Vagina (tissue), 2 donors: ENCODE measurements at regions not wholly inside any gene's neighbourhood (a gene's known extent, or its start where the extent isn't known, plus 50 kb on each side); places are given as distances from the start of the nearest gene placed in this dataset.

Experiments
- DNase-seq, 2 donors: peaks; one replicate each; pipeline ENCODE4 v3.0.0-alpha.2; 2017; ENCODE audit errors: extremely low spot score in 2 of 2
- H3K27ac ChIP-seq: fragments of 200-600 bp; sonication (generic); one replicate; pipeline ENCODE4 v1.5.1; 2019
- H3K27me3 ChIP-seq: fragments of 200-600 bp; sonication (generic); one replicate; pipeline ENCODE4 v1.5.1; 2019
- H3K36me3 ChIP-seq, 2 donors: fragments of 200-600 bp; sonication (generic); one replicate each; pipeline ENCODE4 v1.5.1; 2017 to 2019
- H3K4me1 ChIP-seq: fragments of 200-600 bp; sonication (generic); one replicate; pipeline ENCODE4 v1.5.1; 2019
- H3K4me3 ChIP-seq, 2 donors: fragments of 200-600 bp; sonication (generic); 1 replicate in 1 of 2; 2 replicates in 1 of 2; pipeline ENCODE4 v1.5.1; 2016 to 2019
- H3K9me3 ChIP-seq: fragments of 200-600 bp; sonication (generic); one replicate; pipeline ENCODE4 v1.5.1; 2019
- POLR2A ChIP-seq, 2 donors: fragments of 450-650 bp; IDR thresholded peaks; one replicate each; pipeline ENCODE4 v1.6.1; 2017; ENCODE audit warnings: antibody characterized with exemption in 2 of 2, mild to moderate bottlenecking in 2 of 2, moderate library complexity in 2 of 2
- POLR2AphosphoS5 ChIP-seq, 2 donors: sonication (generic); formaldehyde crosslinking; IDR thresholded peaks; one replicate each; pipeline ENCODE4 v1.9.0; 2017; ENCODE audit warnings: antibody characterized with exemption in 2 of 2, mild to moderate bottlenecking in 2 of 2, low read depth in 1 of 2; ENCODE audit not compliant: insufficient read depth in 1 of 2
- intact Hi-C: fragments of 100-400 bp; cut with DNase I; formaldehyde crosslinking; loops from one replicate; pipeline ENCODE4 v1.15.1; 2023
- TF ChIP-seq, protein P1 (sequence below), 3 experiments: fragments of 450-650 bp in 2 of 3; fragments of 200-600 bp in 1 of 3; sonication (generic) in 1 of 3; IDR thresholded peaks; one replicate each; pipeline ENCODE4 v1.5.1; 2017 to 2019; ENCODE audit warnings: antibody characterized with exemption in 3 of 3, mild to moderate bottlenecking in 2 of 3, moderate library complexity in 2 of 3

DNA sequence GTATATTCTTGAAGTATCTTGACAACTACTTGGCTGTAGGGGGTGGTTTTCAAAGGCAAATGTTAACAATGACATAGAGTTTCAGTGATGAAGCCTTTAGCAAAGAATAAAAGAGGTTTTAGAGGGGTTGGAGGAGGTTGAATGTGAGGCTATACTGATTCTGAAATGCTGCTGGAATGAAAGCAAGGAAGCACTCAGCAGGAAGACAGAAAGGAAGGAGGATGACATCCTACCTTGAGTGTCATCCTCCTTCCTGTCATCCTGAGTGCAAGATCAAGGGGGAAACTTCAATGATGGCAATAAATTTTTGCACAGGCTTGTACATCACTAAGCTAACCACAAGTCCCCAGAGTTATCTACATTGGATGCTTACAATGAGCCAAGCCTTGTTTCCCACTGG lies 120.5 kb downstream of the APIP start:
- TF ChIP-seq POLR2A (IDR thresholded peaks at IDR 0.05) (no peak), POLR2AphosphoS5 (IDR thresholded peaks at IDR 0.05; ENCODE audit: insufficient read depth in 1 of 2, low read depth in 1 of 2) (no peak)
- TF ChIP-seq, protein P1, sequence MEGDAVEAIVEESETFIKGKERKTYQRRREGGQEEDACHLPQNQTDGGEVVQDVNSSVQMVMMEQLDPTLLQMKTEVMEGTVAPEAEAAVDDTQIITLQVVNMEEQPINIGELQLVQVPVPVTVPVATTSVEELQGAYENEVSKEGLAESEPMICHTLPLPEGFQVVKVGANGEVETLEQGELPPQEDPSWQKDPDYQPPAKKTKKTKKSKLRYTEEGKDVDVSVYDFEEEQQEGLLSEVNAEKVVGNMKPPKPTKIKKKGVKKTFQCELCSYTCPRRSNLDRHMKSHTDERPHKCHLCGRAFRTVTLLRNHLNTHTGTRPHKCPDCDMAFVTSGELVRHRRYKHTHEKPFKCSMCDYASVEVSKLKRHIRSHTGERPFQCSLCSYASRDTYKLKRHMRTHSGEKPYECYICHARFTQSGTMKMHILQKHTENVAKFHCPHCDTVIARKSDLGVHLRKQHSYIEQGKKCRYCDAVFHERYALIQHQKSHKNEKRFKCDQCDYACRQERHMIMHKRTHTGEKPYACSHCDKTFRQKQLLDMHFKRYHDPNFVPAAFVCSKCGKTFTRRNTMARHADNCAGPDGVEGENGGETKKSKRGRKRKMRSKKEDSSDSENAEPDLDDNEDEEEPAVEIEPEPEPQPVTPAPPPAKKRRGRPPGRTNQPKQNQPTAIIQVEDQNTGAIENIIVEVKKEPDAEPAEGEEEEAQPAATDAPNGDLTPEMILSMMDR (IDR thresholded peaks at IDR 0.05) = no peak
- H3K27me3 ChIP-seq = no peaks in the 10 kb centered on the region
- H3K9me3 ChIP-seq = no peaks in the 10 kb centered on the region
- no peak for DNase-seq
- no peaks in the 10 kb centered on the region for H3K36me3 ChIP-seq
- intact Hi-C loops = no loop called here
- H3K4me3 ChIP-seq = no peak overlapping the region
- no peak overlapping the region for H3K27ac ChIP-seq
- peaks cover 20% of the 10 kb centered on the region for H3K4me1 ChIP-seq

DNA sequence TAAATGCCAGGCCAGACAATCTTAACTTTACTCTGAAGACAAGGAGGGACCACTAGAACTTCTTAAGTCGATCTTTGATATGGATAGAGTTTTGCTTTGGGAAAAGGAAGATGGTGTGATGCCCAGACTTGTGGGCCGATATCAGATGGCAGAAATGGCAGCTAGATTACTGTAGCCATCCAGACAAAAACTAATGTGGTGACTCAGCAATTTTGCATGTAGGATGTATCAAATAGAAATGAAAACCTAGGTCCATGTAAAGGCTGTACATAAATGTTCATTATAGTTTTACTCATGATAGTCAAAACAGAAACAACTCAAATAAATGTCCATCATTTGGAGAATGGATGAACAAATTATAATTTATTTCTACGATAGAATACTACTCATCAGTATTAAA lies 121.5 kb downstream of the APIP start:
- intact Hi-C loops = no loop called here
- no peak overlapping the region for H3K4me3 ChIP-seq
- TF ChIP-seq POLR2AphosphoS5 (IDR thresholded peaks at IDR 0.05; ENCODE audit: insufficient read depth in 1 of 2, low read depth in 1 of 2) = no peak
- TF ChIP-seq, protein P1 (IDR thresholded peaks at IDR 0.05) = no peak
- TF ChIP-seq POLR2A (IDR thresholded peaks at IDR 0.05) = no peak
- H3K27me3 ChIP-seq = no peaks in the 10 kb centered on the region
- no peaks in the 10 kb centered on the region for H3K9me3 ChIP-seq
- no peaks in the 10 kb centered on the region for H3K36me3 ChIP-seq
- H3K4me1 ChIP-seq = peaks cover 20% of the 10 kb centered on the region
- no peak for DNase-seq
- no peak overlapping the region for H3K27ac ChIP-seq

DNA sequence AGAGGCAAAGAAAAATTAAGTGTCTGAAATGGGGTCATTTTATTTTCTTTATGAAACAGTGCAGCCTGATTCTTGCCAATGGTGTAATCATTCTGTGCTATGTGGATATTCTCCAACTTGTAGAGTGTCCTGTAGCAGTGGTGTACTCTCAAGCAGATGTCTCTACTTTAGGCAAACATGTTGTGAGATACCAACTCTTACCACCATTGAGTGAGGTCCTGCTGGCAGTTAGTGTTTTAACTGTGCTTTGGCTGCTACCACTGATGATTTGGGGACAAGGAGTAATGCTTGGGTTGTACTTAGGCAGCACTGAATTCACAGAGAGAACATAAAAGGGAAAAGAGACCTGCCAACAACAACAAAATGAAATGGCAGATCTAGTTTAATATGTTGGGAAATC lies 122.5 kb downstream of the APIP start:
- TF ChIP-seq POLR2AphosphoS5 (IDR thresholded peaks at IDR 0.05; ENCODE audit: insufficient read depth in 1 of 2, low read depth in 1 of 2) (no peak), POLR2A (IDR thresholded peaks at IDR 0.05) (no peak)
- TF ChIP-seq, protein P1 (IDR thresholded peaks at IDR 0.05) = no peak
- Histone ChIP-seq H3K27me3 (no peaks in the 10 kb centered on the region), H3K4me1 (peaks cover 20% of the 10 kb centered on the region), H3K27ac (no peak overlapping the region), H3K4me3 (no peak overlapping the region), H3K9me3 (no peaks in the 10 kb centered on the region), H3K36me3 (no peaks in the 10 kb centered on the region)
- intact Hi-C loops = no loop called here
- no peak for DNase-seq

DNA sequence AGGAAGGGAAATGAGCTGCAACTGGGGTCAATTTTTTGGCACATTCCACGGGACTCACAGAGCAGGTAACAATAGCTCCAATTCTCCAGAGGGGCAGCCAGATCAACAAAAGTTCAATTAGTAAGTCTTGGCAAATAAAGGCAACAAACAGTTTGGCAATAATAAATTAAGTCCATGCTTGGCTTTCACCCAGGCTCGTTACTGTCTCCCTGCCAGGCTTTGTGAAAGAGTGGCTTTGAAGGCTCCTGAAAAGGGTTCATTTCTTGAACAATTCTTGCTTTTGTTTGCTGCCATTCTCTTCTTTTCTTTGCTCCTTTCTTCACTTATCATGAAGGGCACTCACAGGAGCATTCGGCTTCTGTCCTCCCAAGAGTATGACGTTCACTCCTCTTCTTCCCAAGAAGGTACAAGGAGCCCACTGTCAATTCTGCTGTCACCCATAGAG lies 123.3 kb downstream of the APIP start:
- TF ChIP-seq POLR2A (IDR thresholded peaks at IDR 0.05) (no peak), POLR2AphosphoS5 (IDR thresholded peaks at IDR 0.05; ENCODE audit: insufficient read depth in 1 of 2, low read depth in 1 of 2) (no peak)
- TF ChIP-seq, protein P1 (IDR thresholded peaks at IDR 0.05) = no peak
- Histone ChIP-seq H3K27me3 (no peaks in the 10 kb centered on the region), H3K27ac (peak overlapping the region; percentile 9), H3K4me3 (no peak overlapping the region), H3K9me3 (no peaks in the 10 kb centered on the region), H3K36me3 (no peaks in the 10 kb centered on the region), H3K4me1 (peaks cover 20% of the 10 kb centered on the region)
- intact Hi-C loops = no loop called here
- DNase-seq = no peak

DNA sequence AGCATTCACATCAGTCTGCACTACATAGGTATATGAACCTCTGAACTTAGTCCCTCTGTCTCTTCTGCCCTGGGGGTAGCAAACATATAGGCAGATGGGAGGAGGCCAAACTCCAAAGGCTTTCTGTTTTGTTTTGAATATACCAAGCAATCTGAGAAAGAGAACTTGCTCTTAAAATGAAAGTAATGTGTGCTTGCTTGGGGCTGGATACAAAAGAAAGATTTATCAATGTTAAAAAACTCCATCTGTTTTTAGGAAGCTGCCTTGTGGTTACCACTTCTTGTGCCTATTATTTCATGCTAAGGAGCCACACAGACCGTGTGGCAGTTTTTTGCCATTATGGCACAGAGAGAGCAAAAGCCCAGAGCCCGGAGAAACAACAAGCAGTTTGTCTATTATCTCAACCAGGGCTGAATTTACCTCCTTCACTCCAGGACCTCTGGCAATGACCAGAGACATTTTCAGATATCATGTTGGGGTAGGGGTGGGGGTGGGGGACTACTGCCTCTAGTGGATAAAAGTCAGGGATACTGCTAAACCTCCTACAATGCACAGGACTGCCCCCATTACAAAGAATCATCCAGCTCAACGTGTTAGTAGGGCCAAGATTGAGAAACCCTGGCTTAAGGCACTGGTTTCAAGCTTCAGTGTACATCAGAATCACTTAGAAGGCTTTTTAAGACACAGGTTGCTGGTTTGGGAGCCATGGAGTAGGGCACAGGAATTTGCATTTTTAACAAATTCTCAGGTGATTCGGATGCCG lies 124.2 kb downstream of the APIP start:
- no peak overlapping the region for H3K4me3 ChIP-seq
- H3K36me3 ChIP-seq = no peaks in the 10 kb centered on the region
- H3K4me1 ChIP-seq = peaks cover 20% of the 10 kb centered on the region
- intact Hi-C loops = no loop called here
- no peak for DNase-seq
- no peaks in the 10 kb centered on the region for H3K27me3 ChIP-seq
- no peaks in the 10 kb centered on the region for H3K9me3 ChIP-seq
- no peak for TF ChIP-seq POLR2A (IDR thresholded peaks at IDR 0.05)
- no peak for TF ChIP-seq POLR2AphosphoS5 (IDR thresholded peaks at IDR 0.05; ENCODE audit: insufficient read depth in 1 of 2, low read depth in 1 of 2)
- TF ChIP-seq, protein P1 (IDR thresholded peaks at IDR 0.05) = no peak
- H3K27ac ChIP-seq = peak overlapping the region; percentile 9
